ENCODE measurements at regions not wholly inside any gene's neighbourhood (a gene's known extent, or its start where the extent isn't known, plus 50 kb on each side); places are given as distances from the start of the nearest gene placed in this dataset.
"Not testable (repeated sequence)": the region's sequence is repeated elsewhere in the genome, so short reads cannot be mapped to it uniquely, and the experiment has no call there.

DNA sequence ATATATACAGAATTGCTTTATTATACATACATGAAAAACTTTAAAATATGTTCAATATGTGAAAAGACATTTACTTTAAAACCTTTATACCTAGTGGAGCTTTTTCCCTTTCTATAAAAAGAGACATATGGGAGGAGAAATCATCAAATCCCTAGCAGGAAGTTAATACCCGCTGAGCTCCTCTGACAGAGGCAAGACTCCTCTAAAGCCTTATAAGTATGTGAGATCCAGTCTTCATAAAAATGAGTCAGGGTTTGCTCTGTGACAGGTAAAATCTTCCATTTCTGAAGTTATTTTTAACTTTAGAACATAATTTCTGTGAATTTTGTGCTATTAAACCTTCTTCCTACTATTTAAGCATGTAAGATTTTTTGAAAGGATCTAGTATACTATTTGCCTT lies 634.4 kb upstream of the AADAT start:
- DNase-seq (ENCODE audit: low read depth in 4 of 4, low spot score in 1 of 4) = no peak

DNA sequence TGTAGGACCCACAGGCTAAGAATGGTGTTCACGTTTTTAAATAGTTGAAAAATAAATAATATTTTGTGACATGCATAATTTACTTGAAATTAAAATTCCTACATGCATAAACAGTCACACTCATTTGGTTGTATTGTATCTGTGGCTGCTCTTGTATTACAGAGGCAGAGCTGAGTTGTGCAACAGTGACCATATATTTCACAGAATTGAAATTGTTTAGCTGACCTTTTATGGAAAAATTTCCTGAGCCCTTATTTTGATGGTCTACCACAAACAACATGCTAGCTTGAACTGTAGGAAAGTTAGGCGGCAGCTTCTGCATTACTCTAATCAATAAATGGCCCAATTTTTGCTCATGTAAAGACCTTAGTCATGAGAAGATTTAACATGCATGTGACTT lies 633.4 kb upstream of the AADAT start:
- no peak for DNase-seq (ENCODE audit: low read depth in 4 of 4, low spot score in 1 of 4)

DNA sequence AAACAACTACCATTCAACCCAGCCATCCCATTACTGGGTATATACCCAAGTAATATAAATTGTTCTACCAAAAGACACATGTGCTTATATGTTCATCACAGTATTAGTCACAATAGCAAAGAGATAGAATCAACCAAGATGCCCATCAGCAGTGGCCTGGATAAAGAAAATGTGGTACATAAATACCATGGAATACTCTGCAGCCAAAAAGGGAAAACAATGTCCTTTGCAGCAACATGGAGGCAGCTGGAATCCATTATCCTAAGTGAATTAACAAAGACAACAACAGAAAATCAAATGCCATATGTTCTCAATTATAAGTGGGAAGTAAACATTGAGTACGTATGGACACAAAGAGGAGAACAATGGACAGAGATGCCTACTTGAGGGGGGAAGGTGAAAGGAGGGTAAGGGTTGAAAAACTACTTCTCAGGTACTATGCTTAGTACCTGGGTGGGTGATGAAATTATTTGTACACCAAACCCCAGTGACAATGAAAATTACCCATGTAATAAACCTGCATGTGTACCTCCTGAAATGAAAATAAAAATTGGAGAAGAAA lies 632.1 kb upstream of the AADAT start:
- DNase-seq (ENCODE audit: low read depth in 4 of 4, low spot score in 1 of 4) = no peak

DNA sequence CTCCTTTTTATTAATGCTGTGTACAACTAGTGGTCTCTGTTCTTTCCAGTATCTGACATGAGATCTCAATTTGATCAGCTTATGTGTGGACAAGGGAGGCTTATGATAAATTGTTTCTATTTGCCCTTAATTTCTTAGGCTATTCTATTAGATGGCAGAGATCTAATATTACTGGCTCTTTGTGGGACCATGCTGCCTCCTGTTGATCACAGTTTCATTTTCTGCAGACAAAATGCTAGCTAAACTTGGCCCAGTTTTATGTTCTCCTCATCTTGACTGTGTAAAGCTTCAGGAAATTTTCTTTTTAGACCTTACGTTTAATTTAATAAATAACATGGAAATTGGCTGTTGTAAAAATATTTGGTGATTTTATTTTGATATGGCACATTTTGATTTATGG lies 627.1 kb upstream of the AADAT start:
- no peak for DNase-seq (ENCODE audit: low read depth in 4 of 4, low spot score in 1 of 4)

DNA sequence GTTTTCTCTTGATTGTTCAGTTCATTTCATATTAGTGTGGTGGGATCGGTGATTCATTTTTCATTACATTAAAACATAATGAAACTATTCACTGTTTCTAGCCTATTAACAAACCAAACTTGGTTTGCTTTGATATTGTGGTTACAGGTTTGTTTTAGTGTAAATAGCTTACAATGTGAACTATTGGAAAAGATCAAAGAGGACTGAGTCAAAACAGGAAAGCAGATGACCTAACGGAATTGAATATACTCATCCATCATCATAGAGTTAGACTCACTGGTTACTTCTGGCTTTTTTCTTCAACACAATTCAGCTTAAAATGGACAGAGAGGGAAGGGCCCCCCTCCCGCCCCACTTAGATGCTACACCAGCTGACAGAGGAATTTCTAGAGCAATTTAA lies 616.2 kb upstream of the AADAT start:
- no peak for DNase-seq (ENCODE audit: low read depth in 4 of 4, low spot score in 1 of 4)

DNA sequence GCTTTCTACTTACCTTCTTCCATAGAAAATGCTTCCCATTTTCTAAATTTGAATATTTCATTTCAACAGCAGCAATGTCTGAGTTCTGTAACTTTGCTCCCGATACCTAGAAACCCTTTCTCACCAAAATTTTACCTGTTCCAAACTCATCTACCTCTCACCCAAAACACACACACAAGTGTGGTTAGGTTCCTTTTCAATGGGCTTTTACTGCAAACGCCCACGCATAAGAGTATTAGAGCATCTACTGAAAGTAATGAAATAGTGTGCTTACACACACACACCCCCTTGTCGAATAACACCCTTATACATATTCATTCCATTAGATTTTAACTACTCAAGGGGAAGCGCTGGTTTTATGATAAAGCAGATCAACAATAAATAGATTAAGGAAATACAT lies 610.3 kb upstream of the AADAT start:
- no peak for DNase-seq (ENCODE audit: low read depth in 4 of 4, low spot score in 1 of 4)

DNA sequence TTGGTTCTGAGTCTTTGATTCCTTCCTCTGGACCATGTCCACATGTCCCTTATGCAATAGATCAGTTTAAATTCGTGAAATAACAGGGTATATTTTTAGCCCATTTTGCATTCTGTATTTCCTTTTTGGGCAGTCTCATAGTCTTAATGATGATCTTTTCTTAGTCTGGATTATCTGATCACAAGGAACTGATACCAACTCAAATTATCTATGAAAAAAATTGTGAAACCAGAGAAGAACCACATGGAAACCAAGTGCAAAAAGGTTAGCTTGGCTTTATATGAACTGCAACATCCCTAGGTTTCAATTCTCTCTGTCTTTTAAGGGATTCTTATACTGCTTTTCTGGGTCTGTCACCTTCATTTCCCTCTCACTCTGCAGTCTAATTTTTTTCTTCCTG lies 608.6 kb upstream of the AADAT start:
- DNase-seq (ENCODE audit: low read depth in 4 of 4, low spot score in 1 of 4) = no peak

DNA sequence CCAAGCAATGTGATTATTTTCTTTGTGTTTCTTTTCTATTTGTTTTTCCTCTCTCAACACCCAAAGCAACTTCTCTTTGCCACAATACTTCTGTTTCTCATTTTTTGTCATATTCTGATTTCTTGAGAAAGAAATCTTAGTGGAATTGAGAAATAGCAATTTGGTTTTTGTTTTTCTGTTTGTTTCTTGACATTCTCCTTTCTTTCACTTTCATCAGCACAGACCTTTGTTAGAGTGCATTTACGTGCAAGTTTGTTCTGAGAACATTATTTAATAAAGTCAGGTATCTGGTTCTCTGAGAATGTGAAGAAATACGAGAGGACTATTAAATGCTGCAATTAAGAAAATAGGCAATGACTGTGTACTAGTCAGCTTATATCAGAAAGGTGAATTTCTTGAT lies 608.1 kb upstream of the AADAT start:
- DNase-seq (ENCODE audit: low read depth in 4 of 4, low spot score in 1 of 4) = no peak

DNA sequence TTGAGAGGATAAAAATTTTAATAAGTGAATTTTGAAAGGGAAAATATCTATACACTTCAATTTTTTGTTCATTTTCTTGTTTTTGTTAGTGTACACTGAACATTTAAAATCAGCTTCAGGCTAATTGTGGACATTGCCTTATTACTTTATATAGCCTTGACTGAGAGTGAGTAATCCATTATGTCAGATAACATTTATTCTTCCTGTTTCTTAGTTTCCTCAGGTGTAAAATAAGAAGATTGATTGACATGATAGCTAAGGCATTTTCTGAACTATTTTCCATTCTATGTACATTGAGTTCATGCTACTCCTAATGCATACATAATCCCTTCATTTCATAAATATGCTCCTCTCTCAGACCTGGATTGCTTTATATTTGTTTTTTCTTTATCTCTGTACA lies 607.3 kb upstream of the AADAT start:
- DNase-seq (ENCODE audit: low read depth in 4 of 4, low spot score in 1 of 4) = no peak

DNA sequence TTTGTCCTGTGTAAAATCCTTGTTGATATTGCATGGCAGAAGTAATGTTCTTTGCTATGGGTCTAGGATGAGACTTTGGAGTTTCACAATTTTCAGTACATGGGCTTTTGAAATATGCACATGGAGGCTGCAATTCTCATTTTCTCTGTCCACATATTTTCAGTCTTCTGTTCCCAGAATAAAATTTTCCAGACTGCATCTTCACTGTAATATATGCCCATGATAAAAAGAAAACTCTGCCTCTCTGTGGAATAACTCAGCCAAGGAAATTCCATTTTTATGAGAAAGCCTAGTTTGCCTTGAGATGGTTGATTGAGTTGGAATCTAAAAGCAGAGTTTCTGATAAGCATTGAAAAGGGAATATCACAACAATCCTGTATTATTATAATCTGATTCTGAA lies 601.4 kb upstream of the AADAT start:
- DNase-seq (ENCODE audit: low read depth in 4 of 4, low spot score in 1 of 4) = no peak

DNA sequence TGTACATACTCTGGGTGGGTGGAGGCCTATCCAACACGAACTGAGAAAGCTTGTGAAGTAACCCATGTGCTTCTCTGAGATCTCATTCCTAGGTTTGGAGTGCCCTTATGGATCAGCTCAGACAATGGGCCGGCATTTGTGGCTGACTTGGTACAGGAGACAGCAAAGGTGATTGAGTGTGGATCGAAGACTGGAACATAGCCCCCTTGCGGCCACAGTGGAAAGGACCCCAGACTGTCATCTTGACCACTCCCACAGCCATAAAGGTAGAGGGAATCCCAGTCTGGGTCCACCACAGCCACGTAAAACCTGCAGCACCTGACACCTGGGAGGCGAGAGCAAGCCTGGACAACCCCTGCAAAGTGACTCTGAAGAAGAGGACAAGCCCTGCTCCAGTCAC lies 598.0 kb upstream of the AADAT start:
- DNase-seq (ENCODE audit: low read depth in 4 of 4, low spot score in 1 of 4) = no peak

DNA sequence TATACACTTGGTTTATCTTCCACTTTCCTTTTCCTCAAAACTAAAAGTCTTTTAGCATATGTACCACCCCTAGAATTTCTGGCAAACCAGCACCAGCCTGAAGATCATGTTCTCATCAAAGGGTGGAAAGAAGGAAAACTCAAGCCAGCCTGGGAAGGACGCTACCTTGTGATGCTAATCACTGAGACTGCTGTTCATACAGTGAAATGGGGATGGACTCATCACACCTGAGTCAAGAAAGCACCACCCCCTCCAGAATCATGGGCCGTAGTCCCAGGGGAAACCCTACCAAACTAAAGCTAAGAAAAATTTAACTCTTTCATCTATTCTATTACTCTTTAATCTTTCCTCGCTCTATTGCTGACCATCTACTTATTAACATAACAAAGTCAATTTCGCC lies 595.9 kb upstream of the AADAT start:
- DNase-seq (ENCODE audit: low read depth in 4 of 4, low spot score in 1 of 4) = not testable (repeated sequence)

DNA sequence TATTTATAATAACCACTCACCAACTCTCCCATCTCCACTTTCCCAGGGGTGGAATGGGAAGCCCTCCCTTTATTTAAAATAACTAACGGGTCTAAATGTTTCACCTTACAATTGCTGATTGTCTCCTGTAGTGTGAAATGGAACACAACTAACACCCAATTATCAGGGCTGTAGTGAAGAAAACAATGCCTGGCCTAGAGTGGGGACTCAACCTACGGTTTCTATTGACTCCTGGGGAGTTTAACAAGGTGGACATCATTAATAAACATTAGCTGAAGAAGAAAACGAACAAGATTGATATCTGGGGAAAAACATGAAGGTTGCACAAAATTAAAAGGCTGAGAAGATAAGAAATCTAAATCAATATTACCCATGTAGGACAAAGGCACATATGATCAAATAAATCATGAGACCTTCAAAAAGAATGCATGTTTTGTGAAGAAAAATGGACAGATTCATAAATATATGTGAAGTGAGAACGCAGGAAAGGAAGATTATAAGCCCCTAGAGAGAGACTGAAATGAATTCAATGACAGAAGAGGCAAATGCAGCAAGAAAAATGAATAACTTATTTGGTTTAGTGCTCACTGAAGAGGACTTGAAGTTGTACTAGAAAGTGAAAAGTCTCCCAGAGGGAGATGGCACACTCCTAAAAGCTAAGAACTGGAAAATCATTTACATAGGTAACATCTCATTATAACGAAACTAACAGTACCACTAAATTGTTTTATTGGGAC lies 593.0 kb upstream of the AADAT start:
- DNase-seq (ENCODE audit: low read depth in 4 of 4, low spot score in 1 of 4) = no peak

DNA sequence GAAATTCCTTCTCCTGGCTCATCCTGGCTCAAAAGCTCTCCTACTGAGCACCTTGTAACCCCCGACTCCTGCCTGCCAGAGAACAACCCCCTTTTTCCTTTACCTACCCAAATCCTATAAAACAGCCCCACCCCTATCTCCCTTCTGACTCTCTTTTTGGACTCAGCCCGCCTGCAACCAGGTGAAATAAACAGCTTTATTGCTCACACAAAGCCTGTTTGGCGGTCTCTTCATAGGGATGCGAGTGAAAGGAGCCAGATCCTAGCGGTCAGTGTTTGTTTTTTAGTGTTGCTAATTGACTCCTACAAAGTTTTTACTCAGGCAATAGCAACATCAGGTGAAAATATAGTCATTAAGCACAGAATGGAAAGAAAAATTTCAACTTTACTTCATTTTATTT lies 592.3 kb upstream of the AADAT start:
- DNase-seq (ENCODE audit: low read depth in 4 of 4, low spot score in 1 of 4) = not testable (repeated sequence)

DNA sequence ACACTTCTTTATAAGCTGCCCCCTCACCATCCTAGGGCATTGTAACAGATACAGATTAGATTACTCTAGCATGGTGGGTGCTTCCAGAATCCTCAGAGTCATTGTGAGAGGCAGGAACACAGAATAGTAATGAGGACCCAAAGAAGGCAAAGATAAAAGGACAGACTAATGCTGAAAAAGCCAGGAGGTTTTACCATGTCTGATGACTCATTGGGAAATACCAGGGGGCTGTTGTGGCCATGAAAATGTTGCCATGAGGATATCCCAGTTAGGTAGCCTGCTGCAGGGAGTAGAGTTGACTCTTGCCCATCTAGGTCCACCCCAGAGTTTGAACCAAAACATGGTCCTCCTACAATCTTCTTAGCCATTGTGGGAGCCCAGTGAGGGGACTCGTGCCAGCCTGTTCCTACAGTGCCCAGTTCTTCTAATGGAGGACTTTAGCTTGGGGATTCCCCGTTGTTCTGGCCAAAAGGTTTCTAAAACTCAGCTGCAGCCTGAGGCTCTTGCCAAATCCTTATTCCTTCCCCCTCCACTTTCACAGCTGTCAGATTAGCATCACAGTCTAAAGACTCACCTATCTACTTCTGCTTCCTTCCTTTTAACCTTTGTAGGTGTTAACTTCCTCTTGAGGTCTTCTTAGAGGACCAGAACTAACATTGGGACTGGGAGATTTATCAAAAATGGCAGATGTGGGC lies 586.0 kb upstream of the AADAT start:
- DNase-seq (ENCODE audit: low read depth in 4 of 4, low spot score in 1 of 4) = no peak

DNA sequence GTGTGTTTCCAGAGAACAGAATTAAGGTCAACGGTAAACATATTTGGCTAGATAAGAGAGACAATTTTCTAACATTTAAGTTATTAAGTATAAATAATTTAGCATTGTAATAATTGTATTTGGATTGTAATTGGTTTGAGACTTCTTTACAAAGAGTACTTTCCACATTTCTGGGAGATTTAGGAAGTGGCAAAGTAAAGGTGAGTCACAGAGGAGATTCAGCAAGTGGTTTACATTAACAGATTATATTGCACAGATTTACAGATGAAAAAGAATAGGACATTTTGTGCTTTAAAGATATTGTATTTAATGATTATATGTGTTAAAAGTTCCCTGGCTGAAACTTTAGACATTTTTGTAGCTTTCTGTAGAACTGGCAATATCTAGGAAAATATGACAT lies 584.4 kb upstream of the AADAT start:
- no peak for DNase-seq (ENCODE audit: low read depth in 4 of 4, low spot score in 1 of 4)

DNA sequence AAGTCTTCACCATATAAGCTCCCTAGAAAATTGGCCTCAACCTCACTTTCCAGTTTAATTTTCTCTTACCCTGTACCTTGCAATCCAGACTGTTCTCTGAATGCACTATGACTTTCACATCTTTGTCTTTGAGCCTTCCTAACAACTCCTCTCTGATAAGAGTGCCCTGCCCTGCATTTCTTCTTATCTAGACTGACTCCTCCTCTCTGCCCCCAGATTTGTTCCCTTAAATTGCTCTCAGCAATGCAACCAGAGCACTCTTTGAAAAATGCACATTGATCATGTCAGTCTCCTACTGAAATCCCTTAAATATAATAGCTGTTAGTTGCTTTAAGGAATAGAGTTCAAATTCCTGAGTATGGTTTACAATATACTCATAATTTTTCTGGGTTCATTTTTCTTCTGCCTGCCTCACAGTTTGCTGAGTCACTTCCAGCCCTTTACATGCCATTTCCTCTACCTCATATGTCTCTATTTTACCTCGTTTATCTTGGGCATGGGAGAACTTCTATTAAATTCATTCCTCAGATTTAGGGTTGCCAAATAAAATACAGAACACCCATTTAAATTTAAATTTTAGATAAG lies 582.7 kb upstream of the AADAT start:
- DNase-seq (ENCODE audit: low read depth in 4 of 4, low spot score in 1 of 4) = no peak

DNA sequence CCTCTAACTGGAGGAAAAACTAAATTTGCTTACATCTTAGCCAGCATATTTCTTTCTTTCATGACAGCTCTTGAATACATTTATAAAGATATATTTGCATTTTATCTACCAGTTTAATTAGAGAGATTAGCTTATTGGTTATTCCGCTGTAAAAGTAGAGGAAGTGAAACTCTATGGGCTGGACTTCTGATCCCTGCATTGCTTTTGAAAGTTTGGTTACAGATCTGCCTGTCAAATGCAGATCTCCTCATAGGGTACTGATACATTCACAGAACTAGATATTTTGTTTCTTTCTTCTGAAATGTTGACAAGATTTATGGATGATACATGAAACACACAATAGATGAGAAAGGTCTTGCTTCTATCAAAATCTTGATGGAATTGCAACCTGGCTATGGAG lies 581.4 kb upstream of the AADAT start:
- DNase-seq (ENCODE audit: low read depth in 4 of 4, low spot score in 1 of 4) = no peak

DNA sequence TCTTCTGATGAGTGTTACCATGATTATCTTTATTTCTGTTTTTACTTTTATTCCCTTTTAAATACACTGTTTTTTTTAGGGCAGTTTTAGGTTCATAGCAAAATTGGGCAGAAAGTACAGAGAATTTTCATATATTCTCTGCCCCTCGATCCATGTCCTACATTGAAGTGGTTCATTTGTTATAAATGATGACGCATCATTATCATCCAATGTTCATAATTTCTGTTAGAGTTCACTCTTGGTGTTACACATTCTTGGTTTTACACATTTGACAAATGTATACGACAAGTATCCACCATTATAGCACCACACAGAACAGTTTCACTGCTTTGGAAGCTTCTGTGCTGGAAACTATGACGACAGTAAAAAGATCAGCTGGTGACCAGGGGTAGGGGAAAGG lies 578.1 kb upstream of the AADAT start:
- DNase-seq (ENCODE audit: low read depth in 4 of 4, low spot score in 1 of 4) = no peak

DNA sequence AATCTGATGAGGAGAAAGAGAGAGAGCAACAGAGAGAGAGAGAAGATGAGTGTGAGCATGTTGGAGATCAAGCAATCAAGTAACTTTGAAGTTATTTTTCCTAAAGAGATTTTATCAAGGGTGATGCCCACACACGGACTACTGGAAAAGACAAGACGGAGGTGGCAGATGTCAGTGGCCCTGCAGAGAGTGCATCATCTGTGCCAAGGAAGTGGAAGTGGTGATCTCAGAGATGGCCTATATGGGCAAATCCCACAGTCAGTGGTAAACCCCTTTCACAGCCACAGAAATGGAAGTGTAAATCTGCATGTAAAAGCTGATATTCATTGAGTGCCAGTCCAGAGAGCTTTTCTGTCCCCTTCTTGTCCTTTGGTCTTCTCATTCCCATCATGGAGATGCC lies 577.2 kb upstream of the AADAT start:
- no peak for DNase-seq (ENCODE audit: low read depth in 4 of 4, low spot score in 1 of 4)

DNA sequence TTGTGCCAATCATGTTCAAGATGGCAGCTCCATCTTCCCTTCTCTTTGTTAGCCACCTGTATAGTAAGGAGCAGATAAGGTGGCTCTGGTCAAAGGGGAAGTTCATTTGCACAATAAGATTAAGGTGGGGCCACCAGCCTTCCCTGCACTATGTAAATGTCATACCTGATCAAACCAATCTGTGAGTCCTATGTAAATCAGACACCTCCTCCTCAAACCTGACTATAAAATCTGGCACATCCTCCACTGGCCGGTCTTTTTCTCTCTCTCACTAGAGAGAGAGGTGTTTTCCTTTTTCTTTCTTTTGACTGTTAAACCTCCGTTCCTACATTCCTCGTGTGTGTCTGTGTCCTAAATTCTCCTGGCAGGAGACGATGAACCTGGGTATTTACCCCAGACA lies 572.5 kb upstream of the AADAT start:
- no peak for DNase-seq (ENCODE audit: low read depth in 4 of 4, low spot score in 1 of 4)

DNA sequence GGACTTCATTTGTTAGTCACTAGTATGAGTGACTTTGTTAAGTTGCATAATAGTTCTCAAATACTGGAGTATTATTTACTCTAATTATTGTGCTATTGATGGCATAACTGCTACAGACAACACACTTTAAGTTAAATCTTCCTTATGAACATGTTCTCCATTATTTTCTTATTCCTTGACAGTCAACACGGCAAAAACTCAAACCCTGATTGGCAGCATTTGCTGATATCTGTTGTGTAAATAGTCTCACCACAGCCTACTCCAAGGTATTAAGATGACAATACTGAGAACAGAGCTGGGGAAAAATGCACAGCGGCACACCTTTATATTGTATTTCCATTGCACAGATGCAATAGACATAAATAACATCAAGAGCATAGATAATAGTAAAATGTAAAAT lies 568.0 kb upstream of the AADAT start:
- no peak for DNase-seq (ENCODE audit: low read depth in 4 of 4, low spot score in 1 of 4)

Measured in stimulated activated CD4-positive, alpha-beta T cell treated with anti-CD3 and anti-CD28 coated beads, Interleukin-1b, Interleukin-23, amount 100 ng/mL, for 24 hours (primary cell).